ENCODE measurements at regions not wholly inside any gene's neighbourhood (a gene's known extent, or its start where the extent isn't known, plus 50 kb on each side); places are given as distances from the start of the nearest gene placed in this dataset.

DNA sequence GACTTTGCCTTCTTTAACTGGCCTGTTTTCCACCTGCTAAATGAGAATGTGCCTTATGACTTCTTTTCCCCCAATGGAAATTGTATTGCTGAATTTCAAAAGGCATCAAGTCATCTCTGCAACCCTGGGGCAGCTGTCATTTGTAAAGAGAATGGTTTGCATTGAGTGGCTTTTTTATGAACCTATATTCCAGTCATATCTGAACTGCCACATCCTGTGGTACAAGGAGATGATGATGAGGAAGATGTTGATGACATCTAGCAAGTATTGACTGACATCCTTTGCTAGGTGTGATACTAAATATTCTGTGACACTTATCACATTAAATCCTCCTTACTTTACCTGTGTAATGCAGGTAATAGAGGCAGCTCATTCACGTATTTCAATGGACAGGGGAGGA lies 88.3 kb upstream of the KIAA1217 start:
- no peaks in the 10 kb centered on the region for H3K4me1 ChIP-seq (ENCODE audit: control insufficient read depth in 1 of 2, insufficient read depth in 1 of 2, low read depth in 1 of 2, low read length in 1 of 2)
- H3K36me3 ChIP-seq: no peaks in the 10 kb centered on the region
- no peak overlapping the region for H3K27ac ChIP-seq
- no peaks in the 10 kb centered on the region for H3K27me3 ChIP-seq
- no peaks in the 10 kb centered on the region for H3K9me3 ChIP-seq
- no peak for TF ChIP-seq CTCF (IDR thresholded peaks at IDR 0.05)
- H3K4me3 ChIP-seq (ENCODE audit: low read depth in 1 of 2, low read length in 1 of 2): no peak overlapping the region

GRCh38 chr10:24127516-24127915 lies 81.4 kb upstream of the KIAA1217 start:
- Histone ChIP-seq H3K9me3 (no peaks in the 10 kb centered on the region), H3K4me1 (ENCODE audit: control insufficient read depth in 1 of 2, insufficient read depth in 1 of 2, low read depth in 1 of 2, low read length in 1 of 2) (no peaks in the 10 kb centered on the region), H3K4me3 (ENCODE audit: low read depth in 1 of 2, low read length in 1 of 2) (no peak overlapping the region), H3K27me3 (no peaks in the 10 kb centered on the region), H3K36me3 (no peaks in the 10 kb centered on the region), H3K27ac (no peak overlapping the region)
- no peak for TF ChIP-seq CTCF (IDR thresholded peaks at IDR 0.05)

DNA sequence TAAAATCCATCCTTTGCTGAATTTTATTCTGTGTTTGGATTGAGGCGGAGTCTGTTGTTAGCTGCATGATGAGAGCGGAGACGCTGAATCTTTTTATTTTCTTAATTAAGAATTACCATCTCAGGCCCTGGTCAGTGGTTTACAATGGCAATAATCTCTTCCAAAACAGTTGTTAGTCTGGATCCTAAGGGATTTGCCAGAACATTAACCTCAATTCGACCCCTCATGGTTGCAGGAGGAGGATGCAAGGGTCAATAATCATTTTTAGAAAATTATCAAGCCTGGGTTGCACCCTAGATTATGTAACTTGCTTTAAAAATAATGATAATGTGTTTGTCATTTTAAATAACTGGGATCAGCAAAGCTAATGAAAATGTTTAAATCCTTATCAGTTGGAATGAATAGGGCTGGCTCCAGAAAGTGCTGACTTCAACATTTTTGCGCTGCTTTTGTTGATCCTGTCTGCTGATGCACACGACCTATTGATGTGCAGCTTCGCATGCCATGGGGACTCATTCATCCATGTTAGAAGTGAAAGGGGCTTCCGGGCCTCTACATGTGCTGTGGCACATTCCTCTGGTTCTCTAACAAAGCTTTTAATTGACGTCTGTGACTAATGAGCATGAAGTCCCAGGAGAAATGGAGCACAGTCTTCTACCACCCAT lies 80.7 kb upstream of the KIAA1217 start:
- Histone ChIP-seq H3K9me3 (no peaks in the 10 kb centered on the region), H3K4me3 (ENCODE audit: low read depth in 1 of 2, low read length in 1 of 2) (no peak overlapping the region), H3K27ac (no peak overlapping the region), H3K4me1 (ENCODE audit: control insufficient read depth in 1 of 2, insufficient read depth in 1 of 2, low read depth in 1 of 2, low read length in 1 of 2) (no peaks in the 10 kb centered on the region), H3K36me3 (no peaks in the 10 kb centered on the region), H3K27me3 (no peaks in the 10 kb centered on the region)
- no peak for TF ChIP-seq CTCF (IDR thresholded peaks at IDR 0.05)

DNA sequence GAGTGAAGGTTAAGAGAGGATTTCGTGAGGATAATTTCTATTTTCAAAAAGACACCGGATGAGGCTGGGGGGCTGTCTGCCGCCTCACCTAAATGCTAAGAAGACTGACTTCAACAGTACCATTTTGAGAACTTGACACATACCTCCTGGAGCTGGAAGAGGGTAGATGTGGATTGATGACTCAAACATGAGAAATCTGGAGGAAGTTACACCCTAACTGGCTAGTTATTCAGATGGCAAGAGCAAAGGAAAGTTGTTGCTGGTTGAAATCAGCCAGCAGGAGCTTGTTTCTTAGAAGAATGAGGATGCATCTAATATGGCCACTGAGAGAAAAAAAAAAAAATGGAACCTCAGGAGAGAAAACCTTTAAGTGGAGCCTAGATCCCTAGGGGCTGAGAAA lies 76.2 kb upstream of the KIAA1217 start:
- H3K27me3 ChIP-seq: no peaks in the 10 kb centered on the region
- no peaks in the 10 kb centered on the region for H3K36me3 ChIP-seq
- no peaks in the 10 kb centered on the region for H3K4me1 ChIP-seq (ENCODE audit: control insufficient read depth in 1 of 2, insufficient read depth in 1 of 2, low read depth in 1 of 2, low read length in 1 of 2)
- no peak overlapping the region for H3K4me3 ChIP-seq (ENCODE audit: low read depth in 1 of 2, low read length in 1 of 2)
- no peak overlapping the region for H3K27ac ChIP-seq
- no peak for TF ChIP-seq CTCF (IDR thresholded peaks at IDR 0.05)
- H3K9me3 ChIP-seq: no peaks in the 10 kb centered on the region

GRCh38 chr10:24133835-24134234 lies 75.1 kb upstream of the KIAA1217 start:
- H3K4me3 ChIP-seq (ENCODE audit: low read depth in 1 of 2, low read length in 1 of 2): no peak overlapping the region
- H3K36me3 ChIP-seq: no peaks in the 10 kb centered on the region
- no peaks in the 10 kb centered on the region for H3K9me3 ChIP-seq
- no peak for TF ChIP-seq CTCF (IDR thresholded peaks at IDR 0.05)
- H3K4me1 ChIP-seq (ENCODE audit: control insufficient read depth in 1 of 2, insufficient read depth in 1 of 2, low read depth in 1 of 2, low read length in 1 of 2): no peaks in the 10 kb centered on the region
- H3K27ac ChIP-seq: no peak overlapping the region
- no peaks in the 10 kb centered on the region for H3K27me3 ChIP-seq

DNA sequence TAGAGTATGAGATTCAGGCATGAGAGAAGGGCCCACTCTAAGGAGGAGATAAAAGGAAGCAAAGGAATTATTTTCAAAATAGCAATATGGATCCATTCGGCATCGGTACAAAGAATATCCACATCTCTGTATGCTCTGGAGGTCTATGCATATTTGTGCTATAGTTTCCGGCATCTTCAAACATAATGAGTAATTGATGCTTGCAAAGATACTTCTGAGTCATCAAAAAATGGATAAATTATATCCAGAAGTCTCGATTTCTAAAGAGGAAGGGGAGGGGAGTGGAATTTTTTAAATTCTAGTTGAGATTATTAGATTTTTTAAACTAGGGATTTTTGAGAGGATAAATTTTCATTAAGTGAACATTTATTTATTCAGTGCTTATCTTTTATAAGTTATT lies 72.9 kb upstream of the KIAA1217 start:
- Histone ChIP-seq H3K36me3 (no peaks in the 10 kb centered on the region), H3K27me3 (no peaks in the 10 kb centered on the region), H3K9me3 (peaks cover 5% of the 10 kb centered on the region), H3K4me3 (ENCODE audit: low read depth in 1 of 2, low read length in 1 of 2) (no peak overlapping the region), H3K4me1 (ENCODE audit: control insufficient read depth in 1 of 2, insufficient read depth in 1 of 2, low read depth in 1 of 2, low read length in 1 of 2) (no peaks in the 10 kb centered on the region), H3K27ac (no peak overlapping the region)
- TF ChIP-seq CTCF (IDR thresholded peaks at IDR 0.05): no peak

Measured in neutrophil (primary cell).